Skeletal muscle cell (primary cell): ENCODE measurements at regions not wholly inside any gene's neighbourhood (a gene's known extent, or its start where the extent isn't known, plus 50 kb on each side); places are given as distances from the start of the nearest gene placed in this dataset.
"Not testable (repeated sequence)": the region's sequence is repeated elsewhere in the genome, so short reads cannot be mapped to it uniquely, and the experiment has no call there.

Experiments used
- DNase-seq: peaks from one replicate; pipeline ENCODE4 v3.0.0-alpha.2; 2010; ENCODE audit warnings: low read depth
- H3K4me3 ChIP-seq: 2 replicates; pipeline ENCODE4 v1.5.1; 2011; ENCODE audit warnings: low read depth, mild to moderate bottlenecking, control low read depth, low read length, moderate library complexity

GRCh38 chr5:1732238-1732941, 67.2 kb downstream of the MRPL36 start:
- H3K4me3 ChIP-seq: no peak overlapping the region
- DNase-seq: no peak

GRCh38 chr5:1731855-1732237, 67.8 kb downstream of the MRPL36 start:
- not testable (repeated sequence) for H3K4me3 ChIP-seq, DNase-seq

GRCh38 chr5:1731091-1731639, 68.5 kb downstream of the MRPL36 start:
- no peak for DNase-seq

GRCh38 chr5:1730487-1730847, 69.2 kb downstream of the MRPL36 start:
- DNase-seq: no peak
- no peak overlapping the region for H3K4me3 ChIP-seq

More at GRCh38 chr5:1731091-1731639, 68.5 kb downstream of the MRPL36 start:
- H3K4me3 ChIP-seq: no peak overlapping the region

DNA sequence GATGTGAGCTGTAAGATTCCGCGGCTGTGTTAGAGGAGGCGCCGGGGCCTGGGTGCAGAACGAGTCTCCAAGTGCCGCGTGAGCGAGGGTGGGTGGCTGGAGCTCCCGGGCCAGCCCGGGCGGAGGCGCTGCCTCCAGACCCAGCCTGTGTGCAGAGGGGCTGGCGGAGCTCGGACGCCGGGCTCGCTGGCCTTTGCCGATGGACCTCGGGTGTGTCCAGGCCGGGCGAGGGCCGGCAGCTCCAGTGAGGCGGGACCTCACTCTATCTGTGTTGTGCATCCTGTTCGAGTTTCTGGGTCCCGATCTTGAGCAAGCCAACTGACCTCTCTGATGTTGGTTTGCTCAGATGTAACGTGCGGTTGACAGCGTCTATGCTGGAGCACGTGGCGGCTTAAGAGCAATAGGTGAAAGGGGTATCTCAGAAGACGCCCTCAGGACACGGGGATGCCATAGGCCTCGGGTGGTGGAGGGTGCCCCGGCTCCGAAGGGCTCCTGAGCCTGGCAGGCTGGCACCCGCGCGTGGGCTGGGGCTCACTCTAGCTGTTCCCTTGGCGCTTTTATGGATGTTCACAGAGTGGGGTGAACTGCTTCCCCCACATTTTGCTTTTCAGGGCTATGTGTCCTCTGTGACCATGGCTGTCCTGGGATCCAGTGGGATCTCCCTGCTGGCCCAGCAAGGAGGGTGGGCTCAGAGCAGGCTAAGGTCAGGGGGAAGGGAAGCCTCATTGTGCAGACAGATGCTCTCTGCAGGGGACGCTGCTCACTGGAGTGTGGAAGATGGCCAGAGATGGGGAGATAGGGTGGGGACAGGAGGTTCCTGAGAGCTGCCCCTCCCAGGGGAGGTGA, 69.8 kb downstream of the MRPL36 start:
- no peak overlapping the region for H3K4me3 ChIP-seq
- DNase-seq: no peak

- no peak for DNase-seq
- no peak overlapping the region for H3K4me3 ChIP-seq
Observed at GRCh38 chr5:1728846-1729245, 70.8 kb downstream of the MRPL36 start.

- DNase-seq: no peak
- H3K4me3 ChIP-seq: no peak overlapping the region
Observed at GRCh38 chr5:1727571-1727970, 72.1 kb downstream of the MRPL36 start.

DNA sequence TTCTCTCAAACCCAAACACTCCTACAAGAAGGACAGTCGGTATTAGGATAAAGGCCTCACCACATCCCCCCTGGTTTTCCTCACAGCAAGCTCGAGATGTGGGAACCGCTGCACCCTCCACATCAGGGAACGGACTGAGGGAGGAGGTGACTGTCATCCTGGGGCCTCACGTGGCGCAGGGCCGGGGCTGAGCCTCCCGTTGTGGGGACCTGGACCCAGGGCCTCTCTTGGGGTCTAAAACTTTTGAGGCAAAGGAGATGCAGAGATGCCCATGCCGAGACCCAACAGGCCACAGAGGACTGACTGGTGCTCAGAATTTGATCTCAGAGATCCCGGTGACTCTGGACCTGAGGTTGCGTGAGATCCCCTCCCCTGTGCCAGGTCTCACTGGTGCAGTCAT, 72.7 kb downstream of the MRPL36 start:
- no peak overlapping the region for H3K4me3 ChIP-seq
- no peak for DNase-seq

DNA sequence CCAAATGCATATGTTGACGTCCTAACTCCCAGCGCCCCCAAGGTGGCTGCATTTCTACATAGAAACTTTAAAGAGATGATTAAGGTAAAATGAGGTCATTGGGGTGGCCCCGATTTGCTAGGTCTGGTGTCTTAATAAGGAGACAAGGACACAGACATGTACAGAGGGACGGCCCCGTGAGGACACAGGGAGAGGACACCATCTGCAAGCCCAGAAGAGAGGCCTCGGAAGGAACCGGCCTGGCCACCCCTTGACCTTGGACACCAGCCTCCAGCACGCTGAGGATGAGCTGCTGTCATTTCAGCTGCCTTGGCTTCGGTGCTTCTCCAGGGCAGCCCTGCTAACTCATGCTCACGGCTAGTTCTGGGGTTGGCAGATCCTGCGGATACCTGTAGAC, 73.2 kb downstream of the MRPL36 start:
- no peak overlapping the region for H3K4me3 ChIP-seq
- DNase-seq: no peak

- H3K4me3 ChIP-seq: no peak overlapping the region
Observed at GRCh38 chr5:1725641-1726468, 73.8 kb downstream of the MRPL36 start.

GRCh38 chr5:1724822-1725602, 74.6 kb downstream of the MRPL36 start:
- no peak for DNase-seq
- H3K4me3 ChIP-seq: no peak overlapping the region

More at GRCh38 chr5:1725641-1726468, 73.8 kb downstream of the MRPL36 start:
- no peak for DNase-seq

- DNase-seq: no peak
- no peak overlapping the region for H3K4me3 ChIP-seq
Observed at GRCh38 chr5:1723957-1724821, 75.4 kb downstream of the MRPL36 start.

- no peak for DNase-seq
Observed at GRCh38 chr5:1723476-1723875, 76.2 kb downstream of the MRPL36 start.

GRCh38 chr5:1722877-1723276, 76.8 kb downstream of the MRPL36 start:
- no peak overlapping the region for H3K4me3 ChIP-seq
- no peak for DNase-seq

More at GRCh38 chr5:1723476-1723875, 76.2 kb downstream of the MRPL36 start:
- no peak overlapping the region for H3K4me3 ChIP-seq

GRCh38 chr5:1720396-1721110, 79.1 kb downstream of the MRPL36 start:
- H3K4me3 ChIP-seq: no peak overlapping the region
- no peak for DNase-seq

DNA sequence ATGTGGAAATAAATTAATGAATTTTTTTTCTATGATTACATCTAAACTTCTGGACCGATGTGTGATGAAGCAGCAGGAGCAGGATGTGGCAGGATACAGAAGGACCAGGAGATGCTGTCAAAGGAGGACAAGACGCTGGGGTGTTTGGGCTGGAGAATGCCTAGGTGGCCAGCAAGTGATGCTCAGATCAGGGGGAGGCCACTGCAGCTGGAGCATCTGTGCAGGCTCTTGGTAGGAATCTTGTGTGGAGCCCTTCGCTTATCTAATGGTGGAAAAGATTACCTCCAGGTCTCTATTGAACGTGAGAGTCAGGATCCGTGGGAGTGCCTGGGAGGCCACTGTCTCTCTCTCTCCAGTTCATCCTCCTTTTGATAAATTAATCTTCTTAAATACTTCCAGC, 79.8 kb downstream of the MRPL36 start:
- DNase-seq: no peak
- no peak overlapping the region for H3K4me3 ChIP-seq

GRCh38 chr5:1718669-1719068, 81.0 kb downstream of the MRPL36 start:
- no peak overlapping the region for H3K4me3 ChIP-seq
- DNase-seq: no peak
